SH-SY5Y (cell line): ENCODE measurements at regions not wholly inside any gene's neighbourhood (a gene's known extent, or its start where the extent isn't known, plus 50 kb on each side); places are given as distances from the start of the nearest gene placed in this dataset.

ENCODE experiments used
- GATA2 ChIP-seq: IDR thresholded peaks from 2 replicates; pipeline ENCODE4 v1.6.1; 2011; ENCODE audit warnings: mild to moderate bottlenecking, low read depth, low read length
- GATA3 ChIP-seq: IDR thresholded peaks from 2 replicates; pipeline ENCODE4 v1.6.1; 2011; ENCODE audit warnings: low read depth, mild to moderate bottlenecking, low read length, moderate library complexity

GRCh38 chr16:11402051-11402744 lies 56.9 kb downstream of the RMI2 start:
- TF ChIP-seq GATA2 (no peak), GATA3 (no peak)
